T47D (cell line): ENCODE measurements at regions not wholly inside any gene's neighbourhood (a gene's known extent, or its start where the extent isn't known, plus 50 kb on each side); places are given as distances from the start of the nearest gene placed in this dataset.

ENCODE experiments used
- DNase-seq, 2 experiments: peaks; one replicate each; pipeline versions ENCODE4 v3.0.0 to v3.0.0-alpha.2; 2011 to 2012; ENCODE audit warnings: low read depth in 1 of 2, low spot score in 1 of 2
- JUND ChIP-seq: IDR thresholded peaks from 2 replicates; pipeline ENCODE4 v1.6.1; 2012; ENCODE audit warnings: low read depth
- in situ Hi-C: cut with HindIII; loops from 2 replicates; pipeline ENCODE4 v1.10.0; 2016; ENCODE audit warnings: low sequenced_read_pairs, low pct_unique_long_range_greater_than_20kb

DNA sequence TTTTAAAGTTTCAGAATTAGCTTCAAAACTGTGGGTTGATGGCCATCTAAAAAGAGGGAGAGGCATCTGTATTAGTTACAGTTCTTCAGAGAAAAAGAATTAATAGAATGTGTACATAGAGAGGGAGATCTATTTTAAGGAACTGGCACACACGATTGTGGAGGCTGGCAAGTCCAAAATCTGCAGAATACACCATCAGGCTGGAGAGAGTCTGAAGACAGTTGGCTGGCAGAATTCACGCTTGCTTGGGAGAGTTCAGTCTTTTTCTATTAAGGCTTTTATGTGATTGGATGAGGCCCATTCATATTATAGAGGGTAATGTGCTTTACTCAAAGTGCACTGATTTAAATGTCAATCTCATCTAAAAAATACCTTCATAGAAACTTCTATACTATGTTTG is 135.1 kb upstream of the SORCS1 start:
- in situ Hi-C loops: no loop called here
- TF ChIP-seq JUND: no peak
- DNase-seq: no peak

DNA sequence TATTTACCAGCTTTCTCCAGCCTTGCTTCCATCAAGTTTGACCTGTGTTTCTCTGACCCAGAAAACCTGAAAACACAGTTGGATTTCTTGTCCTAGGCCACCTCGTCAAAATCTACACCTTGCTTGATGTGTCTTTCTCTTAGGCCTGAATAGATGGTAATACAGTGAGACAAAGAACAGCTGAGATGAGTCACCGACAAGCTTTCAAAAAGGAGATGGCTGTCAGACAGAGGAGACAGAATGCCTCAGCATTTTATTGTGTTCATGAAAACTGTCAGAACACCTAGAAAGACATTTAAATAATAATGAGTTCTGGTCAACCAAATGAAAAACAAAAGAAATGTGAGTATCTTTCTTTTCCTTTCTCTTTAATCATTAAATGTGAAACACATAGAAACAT is 119.7 kb upstream of the SORCS1 start:
- in situ Hi-C loops: no loop called here
- no peak for TF ChIP-seq JUND
- DNase-seq: no peak

DNA sequence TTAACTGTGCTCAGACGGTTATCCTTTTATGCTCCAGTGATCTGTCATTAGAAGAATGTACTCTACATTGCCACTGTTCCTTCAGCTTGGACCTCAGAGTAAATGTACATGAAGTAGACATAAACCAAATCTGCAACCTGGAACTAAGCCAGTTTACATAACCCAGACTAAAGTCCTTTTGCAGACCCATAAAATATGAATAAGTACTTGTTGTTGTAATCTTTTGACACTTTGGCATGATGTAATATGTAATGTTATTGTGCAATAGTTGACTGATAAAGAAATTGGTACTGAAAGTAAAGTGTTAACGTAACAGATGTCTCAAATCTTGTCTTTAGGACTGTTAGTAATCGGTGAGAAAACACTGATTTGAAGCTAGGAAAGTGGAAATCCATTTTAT is 115.8 kb upstream of the SORCS1 start:
- in situ Hi-C loops: no loop called here
- DNase-seq: no peak
- no peak for TF ChIP-seq JUND

DNA sequence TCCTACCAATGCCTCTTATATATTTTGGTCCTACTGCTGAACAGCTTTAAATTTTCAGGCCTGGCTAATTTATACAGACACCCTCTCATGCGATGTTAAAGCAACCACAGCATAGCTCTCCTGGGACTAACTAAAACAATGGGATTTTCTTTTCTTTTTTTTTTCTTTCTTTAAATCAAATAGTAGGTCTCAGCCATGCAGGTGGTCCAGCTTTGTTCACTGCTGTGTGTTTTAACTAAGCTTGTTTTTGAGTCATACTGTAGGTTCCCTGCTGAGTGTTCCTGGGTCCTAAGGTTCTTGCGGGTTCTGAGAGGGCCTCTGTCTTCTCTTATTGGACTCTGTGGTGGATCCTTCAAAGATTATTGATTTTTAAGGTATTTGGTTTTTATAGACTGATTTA is 113.1 kb upstream of the SORCS1 start:
- in situ Hi-C loops: no loop called here
- TF ChIP-seq JUND: no peak
- DNase-seq: no peak

DNA sequence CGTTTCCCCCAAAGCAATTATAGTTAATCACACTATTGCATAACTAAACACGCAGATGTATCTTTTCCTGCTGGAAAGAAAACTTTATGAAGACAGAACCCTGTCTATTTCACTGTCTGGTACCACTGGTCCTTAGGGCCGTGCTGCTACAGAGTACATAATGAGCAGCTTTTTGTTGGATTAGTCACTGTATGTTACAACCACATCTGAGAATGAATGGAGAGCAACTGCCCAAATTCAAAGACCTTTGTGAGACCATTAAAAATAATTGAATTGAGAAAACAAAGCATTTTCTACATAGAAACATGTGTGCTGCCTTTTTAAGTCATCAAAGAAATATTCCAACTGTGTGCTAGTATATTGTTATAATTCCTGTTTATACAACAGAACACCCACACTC is 111.3 kb upstream of the SORCS1 start:
- in situ Hi-C loops: no loop called here
- no peak for DNase-seq
- no peak for TF ChIP-seq JUND

DNA sequence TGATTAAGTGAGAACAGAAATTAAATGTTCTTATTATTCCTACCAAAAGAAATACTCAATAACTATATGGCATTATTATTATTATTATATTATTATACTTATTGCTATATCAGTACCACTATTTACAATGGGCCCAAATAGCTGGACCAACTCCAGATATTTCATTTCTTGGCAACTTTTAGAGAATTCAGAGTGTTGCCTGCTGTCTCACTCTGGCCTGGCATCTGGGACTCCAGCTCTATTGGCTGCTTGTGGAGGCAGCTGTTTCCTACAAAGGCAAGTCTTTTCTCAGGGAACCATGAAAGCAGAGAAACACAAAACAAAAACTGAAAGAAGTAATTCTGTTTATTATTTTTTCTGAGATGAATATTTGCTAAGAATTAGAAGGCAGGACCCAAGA is 105.1 kb upstream of the SORCS1 start:
- in situ Hi-C loops: no loop called here
- DNase-seq: no peak
- TF ChIP-seq JUND: no peak

DNA sequence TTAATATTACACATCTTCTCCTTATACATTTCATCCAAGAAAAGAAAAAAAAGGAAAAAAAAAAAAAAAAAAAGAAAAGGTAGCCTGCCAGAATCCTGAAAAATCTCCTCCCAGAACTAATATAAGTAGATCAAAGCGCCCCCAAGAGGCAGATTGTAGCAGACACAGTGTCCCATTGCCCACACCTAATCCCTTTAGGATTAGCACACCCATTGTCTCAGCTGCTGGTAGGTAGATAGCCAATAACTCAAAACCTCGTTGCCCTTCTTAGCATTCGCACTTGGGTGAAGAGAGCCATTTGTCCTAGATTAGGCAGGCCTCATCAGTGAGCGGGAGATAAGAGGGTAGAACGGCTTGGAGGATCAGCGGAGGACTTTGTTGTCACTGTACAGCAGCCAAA is 100.2 kb upstream of the SORCS1 start:
- no peak for DNase-seq
- in situ Hi-C loops: no loop called here
- TF ChIP-seq JUND: no peak

DNA sequence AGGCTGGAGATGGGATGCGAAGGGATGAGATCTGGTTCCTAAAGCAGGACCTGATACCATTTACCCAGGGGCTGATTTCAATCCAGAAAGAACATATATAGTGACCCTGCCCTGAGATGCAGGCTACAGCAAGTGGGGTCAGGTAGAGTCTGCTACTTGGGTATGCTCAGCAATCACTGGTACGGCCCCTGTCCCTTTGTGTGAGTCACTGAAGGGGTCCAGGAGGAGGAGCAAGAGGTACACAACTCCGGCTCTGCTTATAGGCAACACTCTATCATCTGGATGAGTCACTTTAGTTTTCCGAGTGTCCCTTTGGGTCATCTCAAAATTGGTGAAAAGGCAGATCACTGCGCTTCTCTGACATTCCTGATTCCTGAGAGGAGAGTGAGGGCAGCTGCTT is 79.6 kb upstream of the SORCS1 start:
- TF ChIP-seq JUND: no peak
- no peak for DNase-seq
- in situ Hi-C loops: no loop called here

DNA sequence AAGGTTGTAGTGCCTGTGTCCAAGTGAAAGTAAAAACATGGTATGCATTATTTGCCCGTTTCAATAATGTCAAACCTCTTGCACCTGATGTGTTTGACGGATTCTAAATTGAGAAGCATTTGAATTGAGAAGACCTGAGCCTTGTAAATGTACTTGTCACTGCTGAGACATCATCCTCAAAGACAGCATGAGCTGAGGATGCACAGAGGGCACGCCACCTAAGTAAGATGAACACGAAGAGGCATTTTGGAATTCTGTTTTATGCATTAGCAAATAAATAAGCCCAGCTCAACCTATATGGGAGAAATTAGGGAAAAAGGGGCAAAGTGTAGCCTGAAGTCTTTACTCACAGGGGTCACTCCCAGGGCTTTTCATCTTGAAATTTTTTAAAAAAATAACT is 73.8 kb upstream of the SORCS1 start:
- DNase-seq: no peak
- TF ChIP-seq JUND: no peak
- in situ Hi-C loops: no loop called here

DNA sequence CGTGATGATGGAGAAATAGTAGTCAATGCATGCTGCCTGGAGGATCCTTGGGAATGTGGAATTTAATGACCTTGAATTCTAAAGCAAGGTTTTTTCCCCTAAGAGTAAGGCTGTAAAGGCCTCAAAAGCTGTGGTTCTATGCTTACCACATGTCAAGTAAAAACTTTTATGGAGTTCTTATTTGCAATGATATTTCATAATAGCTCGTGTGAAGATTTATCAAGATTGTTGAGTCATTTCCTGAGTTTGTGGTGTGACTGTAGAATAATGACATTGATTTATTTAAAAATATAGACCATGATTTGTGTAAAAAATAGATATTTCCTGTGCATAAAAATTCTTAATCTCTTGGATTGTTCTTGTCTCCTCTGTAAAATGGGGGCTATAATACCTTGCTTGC is 67.5 kb upstream of the SORCS1 start:
- in situ Hi-C loops: no loop called here
- TF ChIP-seq JUND: no peak
- no peak for DNase-seq

DNA sequence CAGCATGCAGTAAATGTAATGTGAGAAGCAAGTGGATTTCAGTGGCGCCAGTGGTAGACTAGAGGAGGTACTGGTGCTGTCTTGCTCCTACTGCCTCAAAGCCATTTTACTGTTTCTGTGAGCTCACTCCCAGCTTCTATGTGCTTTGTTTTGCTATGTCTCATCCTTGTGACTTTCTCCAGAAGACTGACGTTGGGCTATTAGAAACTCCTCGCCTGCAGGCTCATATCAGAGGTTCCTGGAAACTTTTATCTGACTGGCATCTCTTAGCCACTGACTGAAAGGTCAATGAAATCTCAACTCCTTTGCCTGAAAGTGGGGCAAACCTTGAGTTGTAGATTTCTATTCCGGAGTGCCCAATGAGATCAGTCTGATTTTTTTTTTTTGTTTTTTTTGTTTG is 66.4 kb upstream of the SORCS1 start:
- TF ChIP-seq JUND: no peak
- in situ Hi-C loops: no loop called here
- DNase-seq: no peak

DNA sequence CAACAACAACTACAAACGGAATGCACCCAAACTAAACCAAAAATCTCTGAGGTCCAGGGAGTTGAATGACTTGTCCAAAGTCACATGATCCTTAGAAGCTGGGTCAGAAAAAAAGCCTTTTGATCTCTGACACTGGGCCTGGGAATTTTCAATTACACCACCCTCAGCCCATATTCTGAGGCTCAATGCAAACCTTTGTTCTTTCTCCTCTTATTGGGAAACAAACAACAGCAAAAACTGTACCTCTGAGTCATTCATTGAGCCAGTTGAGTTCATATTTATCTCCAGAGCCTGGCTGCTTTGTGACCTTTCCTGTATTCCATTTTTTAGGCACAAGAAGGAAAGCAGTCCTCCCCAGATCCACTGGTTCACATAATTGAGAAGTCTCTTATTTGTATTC is 51.2 kb upstream of the SORCS1 start:
- TF ChIP-seq JUND: no peak
- in situ Hi-C loops: no loop called here
- DNase-seq: no peak
